ENCODE measurements at regions not wholly inside any gene's neighbourhood (a gene's known extent, or its start where the extent isn't known, plus 50 kb on each side); places are given as distances from the start of the nearest gene placed in this dataset.

- TF ChIP-seq RAD21 (conservative IDR thresholded peaks at IDR 0.05) (no peak), EZH2 (IDR thresholded peaks at IDR 0.05; ENCODE audit: borderline replicate concordance, insufficient read depth, low read length, poor library complexity, severe bottlenecking) (no peak), MXI1 (conservative IDR thresholded peaks at IDR 0.05; ENCODE audit: poor library complexity, severe bottlenecking) (no peak), CTCF (IDR thresholded peaks at IDR 0.05; ENCODE audit: poor library complexity, severe bottlenecking) (no peak)
Measured at GRCh38 chr12:43233861-43234260, 318.1 kb downstream of the ADAMTS20 start.
